GM12872 (cell line): ENCODE measurements at regions not wholly inside any gene's neighbourhood (a gene's known extent, or its start where the extent isn't known, plus 50 kb on each side); places are given as distances from the start of the nearest gene placed in this dataset.

Experiments used
- TF ChIP-seq, protein P1 (sequence below): IDR thresholded peaks from 3 replicates; pipeline ENCODE4 v1.5.1; 2011; ENCODE audit warnings: low read depth, mild to moderate bottlenecking, low read length, moderate library complexity; ENCODE audit not compliant: insufficient read depth

DNA sequence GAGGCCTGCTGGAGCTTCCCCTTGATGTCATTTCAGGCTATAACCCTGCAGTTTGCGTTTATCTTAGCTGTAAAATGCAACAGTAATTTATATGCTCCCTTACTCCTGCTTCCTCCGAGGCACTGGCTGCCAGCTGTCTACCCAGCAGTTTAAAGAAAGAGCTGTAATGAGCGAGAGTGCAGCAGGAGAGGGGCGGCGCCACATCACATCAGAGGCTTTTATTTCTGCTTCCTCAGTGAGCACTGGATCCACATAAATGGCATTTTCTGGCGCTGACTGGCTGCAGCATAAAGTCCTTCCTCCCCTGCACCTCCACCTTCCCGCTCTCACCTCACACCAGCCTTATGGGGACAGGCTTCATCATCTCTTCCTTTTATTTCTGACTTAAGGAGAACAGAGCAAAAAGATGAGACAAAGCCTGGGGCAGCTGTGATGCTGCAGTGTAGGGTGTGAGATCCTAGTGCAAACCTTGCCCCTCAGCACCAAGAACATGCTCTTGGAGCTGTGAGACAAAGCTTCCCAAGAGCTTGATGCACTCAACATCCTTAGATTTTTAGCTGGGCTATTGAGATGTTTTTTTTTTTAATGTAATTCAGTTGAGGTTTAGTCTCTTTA is 829.6 kb upstream of the ZNF608 start:
- TF ChIP-seq, protein P1, sequence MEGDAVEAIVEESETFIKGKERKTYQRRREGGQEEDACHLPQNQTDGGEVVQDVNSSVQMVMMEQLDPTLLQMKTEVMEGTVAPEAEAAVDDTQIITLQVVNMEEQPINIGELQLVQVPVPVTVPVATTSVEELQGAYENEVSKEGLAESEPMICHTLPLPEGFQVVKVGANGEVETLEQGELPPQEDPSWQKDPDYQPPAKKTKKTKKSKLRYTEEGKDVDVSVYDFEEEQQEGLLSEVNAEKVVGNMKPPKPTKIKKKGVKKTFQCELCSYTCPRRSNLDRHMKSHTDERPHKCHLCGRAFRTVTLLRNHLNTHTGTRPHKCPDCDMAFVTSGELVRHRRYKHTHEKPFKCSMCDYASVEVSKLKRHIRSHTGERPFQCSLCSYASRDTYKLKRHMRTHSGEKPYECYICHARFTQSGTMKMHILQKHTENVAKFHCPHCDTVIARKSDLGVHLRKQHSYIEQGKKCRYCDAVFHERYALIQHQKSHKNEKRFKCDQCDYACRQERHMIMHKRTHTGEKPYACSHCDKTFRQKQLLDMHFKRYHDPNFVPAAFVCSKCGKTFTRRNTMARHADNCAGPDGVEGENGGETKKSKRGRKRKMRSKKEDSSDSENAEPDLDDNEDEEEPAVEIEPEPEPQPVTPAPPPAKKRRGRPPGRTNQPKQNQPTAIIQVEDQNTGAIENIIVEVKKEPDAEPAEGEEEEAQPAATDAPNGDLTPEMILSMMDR: no peak

DNA sequence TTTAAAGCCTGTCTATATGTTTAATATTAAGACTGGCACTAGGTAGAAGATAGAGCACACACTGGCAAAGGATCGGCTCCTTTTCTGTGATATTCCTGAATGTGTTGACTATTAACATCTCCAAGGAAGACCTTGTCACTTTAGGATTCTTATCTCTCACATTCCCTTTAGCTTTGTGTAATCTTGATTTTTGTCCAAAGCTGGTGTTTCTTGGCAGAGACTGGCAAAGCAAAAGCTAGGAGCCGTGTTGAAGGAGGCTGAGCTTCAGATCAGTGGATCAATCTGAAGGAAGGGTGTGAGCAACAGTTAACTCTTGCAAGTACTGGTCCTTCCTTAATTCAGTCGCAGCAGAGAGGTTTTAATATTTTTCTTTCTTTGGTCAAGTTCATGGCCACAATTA is 830.4 kb upstream of the ZNF608 start:
- TF ChIP-seq, protein P1: no peak

DNA sequence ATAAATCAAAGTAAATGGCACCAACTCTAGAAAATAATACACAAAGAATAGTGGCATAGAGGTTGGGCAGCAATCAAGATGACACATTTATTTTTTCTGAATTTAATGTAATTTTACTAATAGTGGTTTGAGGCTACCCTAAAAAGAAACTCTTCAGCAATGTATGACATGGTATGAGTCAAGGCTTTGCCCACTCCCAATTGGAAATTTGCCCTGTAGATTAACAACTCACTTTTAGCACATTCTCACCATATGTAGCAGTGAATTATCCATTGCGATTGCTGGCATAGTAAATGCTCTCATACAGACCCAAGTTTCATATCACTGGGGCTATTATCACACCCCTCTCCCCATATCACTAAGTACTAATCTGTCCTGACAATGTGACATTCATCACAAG is 832.1 kb upstream of the ZNF608 start:
- TF ChIP-seq, protein P1: no peak

GRCh38 chr5:125579182-125579581 is 832.7 kb upstream of the ZNF608 start:
- TF ChIP-seq, protein P1: no peak

- TF ChIP-seq, protein P1: no peak
Measured at GRCh38 chr5:125581311-125581710, 834.9 kb upstream of the ZNF608 start.

GRCh38 chr5:125582352-125582751 is 835.9 kb upstream of the ZNF608 start:
- TF ChIP-seq, protein P1: no peak

DNA sequence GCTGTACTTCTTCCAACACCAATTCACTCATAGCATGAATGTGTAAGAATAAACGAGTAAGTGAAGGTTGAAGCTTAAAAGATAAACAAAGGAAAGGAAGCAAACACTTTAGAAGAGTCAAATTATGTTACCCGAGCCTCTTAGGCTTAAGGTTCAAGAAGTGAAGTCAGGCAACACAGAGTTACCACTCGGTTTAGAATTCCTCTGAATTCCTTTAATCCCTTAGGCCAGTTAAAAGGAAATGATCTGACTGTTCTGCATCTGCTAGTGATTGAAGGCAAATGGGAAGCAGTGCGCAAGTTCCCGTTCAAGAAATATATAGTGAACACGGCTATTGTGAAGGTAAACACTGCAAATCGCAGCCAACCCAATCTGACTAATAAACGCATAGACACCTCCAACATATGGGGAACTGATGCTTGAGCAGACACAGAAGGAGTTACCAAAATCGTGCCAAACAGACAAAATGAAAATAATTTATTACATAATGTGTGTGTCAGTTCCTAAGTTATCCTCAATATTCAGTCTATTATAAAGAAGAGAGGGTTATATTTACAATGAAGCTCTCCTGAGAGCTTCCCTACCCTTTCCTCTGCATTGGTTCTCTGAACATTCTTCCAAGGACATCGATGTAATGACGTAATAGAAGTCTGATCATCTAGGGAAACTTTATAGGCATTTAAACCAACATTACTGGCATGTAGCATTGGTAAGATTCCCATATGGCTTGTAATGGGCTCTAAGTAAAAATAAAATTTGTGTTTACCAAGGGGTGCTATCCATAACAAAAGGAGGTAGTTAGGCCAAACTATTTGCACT is 837.1 kb upstream of the ZNF608 start:
- TF ChIP-seq, protein P1: no peak
